GM19397 (cell line): ENCODE measurements at regions not wholly inside any gene's neighbourhood (a gene's known extent, or its start where the extent isn't known, plus 50 kb on each side); places are given as distances from the start of the nearest gene placed in this dataset.
"Not testable (repeated sequence)": the region's sequence is repeated elsewhere in the genome, so short reads cannot be mapped to it uniquely, and the experiment has no call there.

Experiments used
- ATAC-seq: cut with Tn5 transposase; IDR thresholded peaks from one replicate; pipeline ENCODE4 v1.9.1; 2021; ENCODE audit warnings: mild to moderate bottlenecking, moderate library complexity; ENCODE audit not compliant: unreplicated experiment

DNA sequence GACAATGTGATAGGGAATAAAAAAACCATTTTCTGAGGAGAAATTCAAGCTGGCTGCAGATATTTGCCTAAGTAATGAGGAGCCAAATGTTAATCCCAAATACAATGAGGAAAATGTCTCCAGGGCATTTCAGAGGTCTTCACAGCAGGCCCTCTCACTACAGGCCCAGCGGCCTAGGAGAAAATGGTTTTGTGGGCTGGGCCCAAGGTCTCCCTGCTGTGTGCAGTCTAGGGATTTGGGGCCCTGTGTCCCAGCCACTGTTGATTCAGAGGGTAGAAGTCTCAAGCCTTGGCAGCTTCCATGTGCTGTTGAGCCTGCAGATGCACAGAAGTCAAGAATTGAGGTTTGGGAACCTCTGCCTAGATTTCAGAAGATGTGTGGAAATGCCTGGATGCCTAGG, 778.7 kb downstream of the CENPC start:
- no peak for ATAC-seq

DNA sequence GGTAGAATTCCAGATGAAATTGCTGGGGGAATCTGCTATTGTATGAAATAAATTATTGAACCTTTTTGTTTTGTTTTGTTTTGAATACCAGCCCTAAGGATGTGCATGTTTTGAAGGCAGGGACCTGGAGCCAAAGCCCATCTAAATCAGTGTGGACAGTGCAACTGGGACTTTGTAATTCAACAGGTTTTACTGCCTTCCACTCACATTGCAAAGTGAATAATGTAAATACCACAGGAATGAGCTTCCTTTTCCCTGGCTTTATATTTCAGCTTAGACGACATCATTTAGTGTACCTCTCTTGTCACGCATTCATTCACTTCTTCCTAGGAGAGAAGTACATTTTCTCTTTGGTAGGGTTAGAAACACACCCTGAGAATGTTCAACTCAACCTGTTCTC, 795.0 kb downstream of the CENPC start:
- ATAC-seq = no peak

DNA sequence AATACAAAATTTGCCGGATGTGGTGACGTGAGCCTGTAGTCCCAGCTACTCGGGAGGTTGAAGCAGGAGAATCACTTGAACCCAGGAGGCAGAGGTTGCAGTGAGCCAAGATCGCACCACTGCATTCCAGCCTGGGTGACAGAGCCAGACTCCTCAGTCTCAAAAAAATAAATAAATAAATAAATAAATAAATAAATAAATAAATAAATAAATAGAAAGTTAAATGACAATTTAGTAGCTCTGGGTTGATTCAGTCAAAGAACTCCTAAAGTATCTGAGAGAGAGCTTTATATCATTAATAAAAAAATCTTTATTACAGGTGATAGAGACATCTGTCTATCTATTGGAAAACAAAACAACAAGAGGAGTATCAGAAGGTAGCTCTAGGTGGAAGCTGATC, 798.4 kb downstream of the CENPC start:
- not testable (repeated sequence) for ATAC-seq

DNA sequence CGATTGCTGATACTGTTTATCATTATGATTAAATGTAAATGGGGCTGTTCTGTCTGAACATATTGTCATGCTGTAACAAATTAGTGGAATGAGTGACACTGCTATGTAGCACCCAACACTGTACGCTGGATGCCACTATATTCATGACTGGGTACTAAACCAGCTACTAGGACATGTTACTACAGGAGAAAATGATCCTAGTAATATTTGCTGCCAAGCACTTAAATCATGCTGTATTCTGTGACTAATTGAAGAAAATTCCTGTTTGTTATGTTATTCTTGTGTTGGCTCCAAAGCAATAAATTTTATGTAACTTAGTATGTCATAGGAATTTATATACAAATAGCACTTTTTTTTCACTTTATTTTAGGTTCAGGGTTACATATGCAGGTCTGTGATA, 804.2 kb downstream of the CENPC start:
- ATAC-seq = no peak

- no peak for ATAC-seq
Measured at GRCh38 chr4:66736606-66737005, 808.7 kb downstream of the CENPC start.

GRCh38 chr4:66728280-66728679, 817.0 kb downstream of the CENPC start:
- no peak for ATAC-seq

GRCh38 chr4:66712301-66712921, 832.9 kb downstream of the CENPC start:
- ATAC-seq = not testable (repeated sequence)

DNA sequence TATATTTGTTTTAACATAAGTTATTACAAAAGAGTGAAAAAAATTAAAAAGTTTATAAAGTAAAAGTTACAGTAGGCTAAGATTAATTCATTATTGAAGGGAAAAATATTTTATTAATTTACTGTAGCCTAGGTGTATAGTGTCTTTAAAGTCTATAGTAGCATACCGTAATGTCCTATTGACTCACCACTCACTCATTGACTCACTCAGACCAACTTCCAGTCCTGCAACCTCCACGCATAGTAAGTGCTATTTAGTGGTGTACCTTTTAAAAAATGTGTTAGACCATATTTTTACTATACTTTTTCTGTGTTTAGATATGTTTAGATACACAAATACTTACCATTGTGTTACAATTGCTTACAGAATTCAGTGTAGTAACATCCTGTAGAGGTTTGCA, 841.1 kb downstream of the CENPC start:
- ATAC-seq = no peak

GRCh38 chr4:66694739-66695138, 850.6 kb downstream of the CENPC start:
- ATAC-seq = no peak

DNA sequence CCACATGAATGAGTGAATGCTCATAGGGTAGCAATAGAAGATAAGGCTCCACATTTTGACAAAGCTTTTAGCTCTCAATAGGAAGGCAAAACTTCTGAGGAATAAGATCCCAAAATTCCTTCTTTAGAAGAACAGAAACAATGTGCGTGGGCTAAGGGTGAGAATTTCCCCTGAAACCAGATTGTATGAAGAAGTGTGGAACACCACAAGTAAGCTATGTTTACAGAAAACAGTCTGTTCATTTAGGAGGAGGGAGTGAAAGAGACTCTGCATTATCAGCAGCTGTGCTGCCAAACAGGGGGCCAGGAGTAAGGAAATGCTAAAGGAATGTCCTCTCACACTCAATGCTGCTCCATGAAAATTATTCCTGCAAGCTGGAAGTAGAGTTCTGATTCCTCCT, 851.6 kb downstream of the CENPC start:
- ATAC-seq = no peak

- no peak for ATAC-seq
Measured at GRCh38 chr4:66691101-66691500, 854.2 kb downstream of the CENPC start.

DNA sequence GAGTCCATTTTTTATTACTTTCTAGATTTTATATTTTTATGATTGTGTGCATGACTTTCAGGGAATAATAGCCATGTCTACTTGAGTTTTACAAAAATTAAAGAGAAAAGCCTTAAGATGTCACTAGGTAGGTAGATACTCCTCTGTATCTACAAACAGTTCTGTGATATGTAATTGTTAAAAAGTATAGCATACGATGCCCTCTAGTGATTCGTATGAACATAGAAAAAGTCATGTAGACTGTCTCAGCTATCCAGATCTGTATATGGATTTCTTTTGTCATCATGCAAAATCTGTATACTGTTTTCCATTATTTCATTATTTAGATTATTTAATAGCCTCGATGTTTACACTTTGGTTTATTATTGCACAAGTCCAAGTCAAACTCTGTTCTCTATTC, 856.6 kb downstream of the CENPC start:
- ATAC-seq = no peak

DNA sequence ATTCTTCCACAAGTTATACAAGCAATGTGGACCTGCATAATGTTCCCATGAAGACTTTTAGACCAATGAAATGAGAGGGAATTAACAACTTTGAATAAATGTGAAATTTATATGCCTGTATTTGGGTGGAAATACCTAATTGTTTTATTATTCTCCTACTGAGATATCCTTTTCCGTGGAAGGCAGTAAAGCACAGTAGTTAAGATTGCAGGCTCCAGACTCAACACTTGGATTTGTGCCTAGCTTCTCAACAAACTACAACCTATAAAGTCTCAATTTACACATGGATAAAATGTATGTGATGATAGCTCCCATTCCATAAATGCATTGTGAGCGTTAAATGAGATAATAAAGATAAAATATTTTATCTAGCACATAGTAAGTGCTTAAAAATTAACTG, 857.8 kb downstream of the CENPC start:
- ATAC-seq = no peak

DNA sequence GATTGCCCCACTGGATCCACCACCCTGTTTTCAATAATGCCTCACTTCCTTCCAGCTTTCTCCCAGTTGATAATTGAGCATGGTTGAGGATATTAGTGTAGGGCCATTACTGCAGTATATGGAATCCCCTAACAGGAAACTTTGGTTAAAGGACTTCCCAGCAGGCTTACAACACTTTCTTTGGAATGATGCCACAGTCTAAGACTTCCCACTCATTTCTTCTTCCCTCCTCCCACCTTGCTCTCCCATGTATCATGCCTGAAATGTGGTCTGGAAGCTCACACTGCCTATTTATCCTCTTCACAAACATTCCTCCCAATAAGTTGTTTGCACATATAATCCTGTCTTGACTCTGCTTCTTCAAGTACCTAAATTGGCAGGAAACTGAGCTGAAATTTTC, 863.3 kb downstream of the CENPC start:
- ATAC-seq = no peak

DNA sequence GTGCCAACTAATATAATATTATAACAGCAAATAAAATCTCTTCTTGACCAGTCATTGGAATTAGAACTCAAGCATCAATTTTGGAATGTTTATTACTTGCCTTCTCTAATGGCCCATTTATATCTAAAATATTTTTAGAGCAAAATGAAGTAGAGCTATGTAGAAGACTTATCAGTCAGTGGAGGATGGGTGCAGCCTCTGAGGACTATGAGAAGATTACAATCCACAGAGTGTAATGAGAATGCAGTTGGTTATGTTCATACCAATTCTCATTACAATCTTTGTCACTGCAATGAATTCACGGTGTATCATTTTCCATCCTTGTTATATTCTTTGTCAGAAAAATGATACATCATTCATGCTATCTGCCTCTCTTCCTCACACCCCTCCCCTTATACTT, 878.1 kb downstream of the CENPC start:
- ATAC-seq = no peak

GRCh38 chr4:66662620-66663019, 882.7 kb downstream of the CENPC start:
- no peak for ATAC-seq

- ATAC-seq = no peak
Measured at GRCh38 chr4:66658809-66659208, 886.5 kb downstream of the CENPC start.

DNA sequence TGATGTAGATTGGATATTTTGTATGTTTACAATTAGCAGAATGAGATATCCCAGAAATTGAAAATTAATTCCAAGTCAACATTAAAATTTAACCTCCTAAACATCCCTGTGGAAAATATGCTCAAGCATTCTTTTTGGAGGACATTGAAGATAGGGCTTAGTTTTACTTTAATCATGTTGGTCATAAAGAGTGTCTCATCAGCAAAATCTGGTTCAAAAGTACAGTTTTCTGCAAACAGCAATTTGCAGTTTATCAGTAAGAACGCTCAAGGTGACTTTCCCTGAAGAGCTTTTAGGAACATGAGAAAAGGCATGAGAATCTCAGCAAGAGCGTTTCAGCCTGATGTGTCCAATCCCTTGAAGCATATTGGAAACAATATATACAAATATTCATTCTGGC, 889.8 kb downstream of the CENPC start:
- no peak for ATAC-seq

GRCh38 chr4:66653937-66654336, 891.4 kb downstream of the CENPC start:
- ATAC-seq = no peak

DNA sequence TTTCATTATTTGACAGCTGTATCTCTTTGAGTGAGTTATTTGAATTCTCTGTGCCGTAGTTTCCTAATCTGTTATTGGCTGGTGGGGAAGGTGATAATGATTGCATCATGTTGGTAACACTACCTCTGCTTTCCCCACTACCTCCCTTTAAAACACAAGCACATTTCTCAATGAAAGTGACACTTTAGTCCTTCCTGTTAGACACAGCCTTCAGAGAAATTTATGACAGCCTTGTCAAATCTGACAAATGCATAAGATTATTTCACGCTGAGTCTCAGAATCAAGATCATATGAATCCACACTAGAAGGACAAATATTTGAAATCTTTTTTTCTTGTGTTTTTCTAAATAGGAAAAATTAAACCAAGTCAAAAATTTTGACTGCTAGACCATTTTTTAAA, 896.1 kb downstream of the CENPC start:
- no peak for ATAC-seq

GRCh38 chr4:66647926-66648325, 897.4 kb downstream of the CENPC start:
- no peak for ATAC-seq

DNA sequence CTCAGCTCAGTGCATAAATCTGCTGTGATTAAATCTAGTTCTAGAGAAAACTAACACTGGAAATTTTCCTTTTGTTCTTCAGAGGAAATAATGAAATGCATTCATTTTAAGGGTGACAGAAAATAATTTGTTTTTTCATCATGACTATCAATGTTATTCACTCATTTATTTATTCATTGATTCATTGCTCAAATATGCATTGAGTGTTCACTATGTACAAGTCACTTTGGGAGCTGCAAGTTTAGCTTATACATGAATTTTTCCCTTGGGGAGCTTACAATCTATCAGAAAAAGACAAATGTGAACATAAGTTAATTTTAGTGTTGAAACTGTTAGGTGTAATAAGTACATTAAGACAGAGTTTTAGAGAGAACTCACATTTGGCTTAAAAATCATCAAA, 897.8 kb downstream of the CENPC start:
- no peak for ATAC-seq

- ATAC-seq = no peak
Measured at GRCh38 chr4:66640233-66640990, 904.9 kb downstream of the CENPC start.
